T-helper 2 cell treated with Interferon-gamma antibody and Interleukin-4, amounts not matched to agents 5 μg/mL and 100 μg/mL, for 36 hours (primary cell): ENCODE measurements at regions not wholly inside any gene's neighbourhood (a gene's known extent, or its start where the extent isn't known, plus 50 kb on each side); places are given as distances from the start of the nearest gene placed in this dataset.

Source experiments
- DNase-seq: peaks from one replicate; pipeline ENCODE4 v3.0.0; 2021; ENCODE audit warnings: low spot score
- H3K27ac Mint-ChIP-seq: one replicate; pipeline ENCODE4 v1.8.0; 2021; ENCODE audit warnings: mild to moderate bottlenecking, mixed read lengths
- H3K27me3 Mint-ChIP-seq: one replicate; pipeline ENCODE4 v1.8.0; 2021; ENCODE audit warnings: low read depth, mixed read lengths
- H3K36me3 Mint-ChIP-seq: one replicate; pipeline ENCODE4 v1.8.0; 2021; ENCODE audit warnings: low read depth, mixed read lengths
- H3K4me1 Mint-ChIP-seq: one replicate; pipeline ENCODE4 v1.8.0; 2021; ENCODE audit warnings: low read depth, mixed read lengths
- H3K4me3 Mint-ChIP-seq: one replicate; pipeline ENCODE4 v1.8.0; 2022; ENCODE audit warnings: mild to moderate bottlenecking, moderate library complexity, mixed read lengths
- H3K9me3 Mint-ChIP-seq: one replicate; pipeline ENCODE4 v1.8.0; 2021; ENCODE audit warnings: mixed read lengths

GRCh38 chr3:34296796-34297195 is 498.4 kb downstream of the PDCD6IP start:
- H3K4me3 Mint-ChIP-seq, result no peak overlapping the region
- no peaks in the 10 kb centered on the region for H3K9me3 Mint-ChIP-seq
- H3K4me1 Mint-ChIP-seq, result no peaks in the 10 kb centered on the region
- no peak for DNase-seq
- H3K36me3 Mint-ChIP-seq, result no peaks in the 10 kb centered on the region
- no peak overlapping the region for H3K27ac Mint-ChIP-seq
- H3K27me3 Mint-ChIP-seq, result no peaks in the 10 kb centered on the region

- no peak overlapping the region for H3K4me3 Mint-ChIP-seq
- no peaks in the 10 kb centered on the region for H3K4me1 Mint-ChIP-seq
- H3K27ac Mint-ChIP-seq, result no peak overlapping the region
- DNase-seq, result no peak
- no peaks in the 10 kb centered on the region for H3K9me3 Mint-ChIP-seq
- no peaks in the 10 kb centered on the region for H3K27me3 Mint-ChIP-seq
- no peaks in the 10 kb centered on the region for H3K36me3 Mint-ChIP-seq
Observed at GRCh38 chr3:34298653-34299052, 500.2 kb downstream of the PDCD6IP start.

- no peaks in the 10 kb centered on the region for H3K36me3 Mint-ChIP-seq
- no peak overlapping the region for H3K27ac Mint-ChIP-seq
- no peak overlapping the region for H3K4me3 Mint-ChIP-seq
- no peak for DNase-seq
- H3K27me3 Mint-ChIP-seq, result no peaks in the 10 kb centered on the region
- H3K9me3 Mint-ChIP-seq, result no peaks in the 10 kb centered on the region
- no peaks in the 10 kb centered on the region for H3K4me1 Mint-ChIP-seq
Observed at GRCh38 chr3:34300621-34301020, 502.2 kb downstream of the PDCD6IP start.

GRCh38 chr3:34301313-34301712 is 502.9 kb downstream of the PDCD6IP start:
- no peaks in the 10 kb centered on the region for H3K9me3 Mint-ChIP-seq

GRCh38 chr3:34305266-34305665 is 506.8 kb downstream of the PDCD6IP start:
- H3K4me3 Mint-ChIP-seq, result no peak overlapping the region
- H3K36me3 Mint-ChIP-seq, result no peaks in the 10 kb centered on the region
- no peaks in the 10 kb centered on the region for H3K4me1 Mint-ChIP-seq
- no peak overlapping the region for H3K27ac Mint-ChIP-seq
- H3K27me3 Mint-ChIP-seq, result no peaks in the 10 kb centered on the region
- no peaks in the 10 kb centered on the region for H3K9me3 Mint-ChIP-seq
- DNase-seq, result no peak

More at GRCh38 chr3:34301313-34301712, 502.9 kb downstream of the PDCD6IP start:
- no peaks in the 10 kb centered on the region for H3K27me3 Mint-ChIP-seq
- H3K4me3 Mint-ChIP-seq, result no peak overlapping the region
- no peaks in the 10 kb centered on the region for H3K36me3 Mint-ChIP-seq
- H3K27ac Mint-ChIP-seq, result no peak overlapping the region
- no peaks in the 10 kb centered on the region for H3K4me1 Mint-ChIP-seq
- DNase-seq, result no peak

- Mint-ChIP-seq H3K27me3 (no peaks in the 10 kb centered on the region), H3K4me1 (no peaks in the 10 kb centered on the region), H3K9me3 (no peaks in the 10 kb centered on the region), H3K36me3 (no peaks in the 10 kb centered on the region), H3K4me3 (no peak overlapping the region), H3K27ac (no peak overlapping the region)
- DNase-seq, result no peak
Observed at GRCh38 chr3:34312684-34313083, 514.3 kb downstream of the PDCD6IP start.

GRCh38 chr3:34319881-34320280 is 521.5 kb downstream of the PDCD6IP start:
- Mint-ChIP-seq H3K27ac (no peak overlapping the region), H3K27me3 (no peaks in the 10 kb centered on the region), H3K4me1 (no peaks in the 10 kb centered on the region), H3K4me3 (no peak overlapping the region), H3K9me3 (peaks cover 4% of the 10 kb centered on the region), H3K36me3 (no peaks in the 10 kb centered on the region)
- DNase-seq, result no peak

GRCh38 chr3:34323517-34323916 is 525.1 kb downstream of the PDCD6IP start:
- Mint-ChIP-seq H3K9me3 (no peaks in the 10 kb centered on the region), H3K36me3 (no peaks in the 10 kb centered on the region), H3K4me3 (no peak overlapping the region), H3K4me1 (no peaks in the 10 kb centered on the region), H3K27me3 (no peaks in the 10 kb centered on the region), H3K27ac (no peak overlapping the region)
- DNase-seq, result no peak

- Mint-ChIP-seq H3K9me3 (no peaks in the 10 kb centered on the region), H3K27ac (no peak overlapping the region), H3K4me1 (no peaks in the 10 kb centered on the region), H3K36me3 (no peaks in the 10 kb centered on the region), H3K27me3 (no peaks in the 10 kb centered on the region), H3K4me3 (no peak overlapping the region)
- DNase-seq, result no peak
Observed at GRCh38 chr3:34346656-34347055, 548.2 kb downstream of the PDCD6IP start.

- H3K9me3 Mint-ChIP-seq, result no peaks in the 10 kb centered on the region
- H3K4me1 Mint-ChIP-seq, result no peaks in the 10 kb centered on the region
- DNase-seq, result no peak
- H3K4me3 Mint-ChIP-seq, result no peak overlapping the region
- no peak overlapping the region for H3K27ac Mint-ChIP-seq
- no peaks in the 10 kb centered on the region for H3K27me3 Mint-ChIP-seq
- H3K36me3 Mint-ChIP-seq, result no peaks in the 10 kb centered on the region
Observed at GRCh38 chr3:34351882-34352777, 553.7 kb downstream of the PDCD6IP start.

GRCh38 chr3:34352778-34353331 is 554.4 kb downstream of the PDCD6IP start:
- Mint-ChIP-seq H3K4me1 (no peaks in the 10 kb centered on the region), H3K27me3 (no peaks in the 10 kb centered on the region), H3K36me3 (no peaks in the 10 kb centered on the region), H3K9me3 (no peaks in the 10 kb centered on the region), H3K4me3 (no peak overlapping the region), H3K27ac (no peak overlapping the region)
- no peak for DNase-seq

- H3K27me3 Mint-ChIP-seq, result no peaks in the 10 kb centered on the region
- no peak overlapping the region for H3K4me3 Mint-ChIP-seq
- peaks cover 2% of the 10 kb centered on the region for H3K4me1 Mint-ChIP-seq
- DNase-seq, result no peak
- H3K9me3 Mint-ChIP-seq, result no peaks in the 10 kb centered on the region
- H3K27ac Mint-ChIP-seq, result no peak overlapping the region
- no peaks in the 10 kb centered on the region for H3K36me3 Mint-ChIP-seq
Observed at GRCh38 chr3:34357461-34357860, 559.0 kb downstream of the PDCD6IP start.

GRCh38 chr3:34359064-34359463 is 560.6 kb downstream of the PDCD6IP start:
- DNase-seq, result no peak
- Mint-ChIP-seq H3K36me3 (no peaks in the 10 kb centered on the region), H3K4me3 (no peak overlapping the region), H3K27me3 (no peaks in the 10 kb centered on the region), H3K9me3 (no peaks in the 10 kb centered on the region), H3K27ac (no peak overlapping the region), H3K4me1 (peaks cover 4% of the 10 kb centered on the region)

GRCh38 chr3:34360713-34361112 is 562.3 kb downstream of the PDCD6IP start:
- no peaks in the 10 kb centered on the region for H3K27me3 Mint-ChIP-seq
- H3K9me3 Mint-ChIP-seq, result no peaks in the 10 kb centered on the region
- peaks cover 4% of the 10 kb centered on the region for H3K4me1 Mint-ChIP-seq
- H3K36me3 Mint-ChIP-seq, result no peaks in the 10 kb centered on the region
- no peak overlapping the region for H3K4me3 Mint-ChIP-seq
- no peak overlapping the region for H3K27ac Mint-ChIP-seq
- DNase-seq, result no peak
